ENCODE measurements at regions not wholly inside any gene's neighbourhood (a gene's known extent, or its start where the extent isn't known, plus 50 kb on each side); places are given as distances from the start of the nearest gene placed in this dataset.
"Not testable (repeated sequence)": the region's sequence is repeated elsewhere in the genome, so short reads cannot be mapped to it uniquely, and the experiment has no call there.

GRCh38 chr10:93226619-93227018, 152.9 kb downstream of the CYP26A1 start:
- Histone ChIP-seq H3K9me3 (no peaks in the 10 kb centered on the region), H3K27me3 (no peaks in the 10 kb centered on the region), H3K27ac (no peak overlapping the region), H3K4me3 (no peak overlapping the region), H3K36me3 (no peaks in the 10 kb centered on the region), H3K4me1 (peaks cover 0 to 4% of the 10 kb centered on the region in 2 donors)
- no peak for DNase-seq (ENCODE audit: low spot score)
- TF ChIP-seq CTCF (IDR thresholded peaks at IDR 0.05): no peak

- H3K4me1 ChIP-seq; H3K36me3 ChIP-seq; H3K27me3 ChIP-seq; H3K9me3 ChIP-seq; H3K27ac ChIP-seq; H3K4me3 ChIP-seq; DNase-seq (ENCODE audit: low spot score): not testable (repeated sequence)
These were observed 156.9 kb downstream of the CYP26A1 start for GRCh38 chr10:93230596-93230995.

- not testable (repeated sequence) for DNase-seq (ENCODE audit: low spot score); H3K27me3 ChIP-seq; H3K4me3 ChIP-seq; H3K36me3 ChIP-seq; H3K9me3 ChIP-seq; H3K27ac ChIP-seq
- peaks cover 0 to 12% of the 10 kb centered on the region in 2 donors for H3K4me1 ChIP-seq
These were observed 158.5 kb downstream of the CYP26A1 start for GRCh38 chr10:93232159-93232558.

GRCh38 chr10:93234940-93235339, 161.2 kb downstream of the CYP26A1 start:
- not testable (repeated sequence) for H3K36me3 ChIP-seq; DNase-seq (ENCODE audit: low spot score); H3K9me3 ChIP-seq; H3K27me3 ChIP-seq; H3K27ac ChIP-seq; H3K4me3 ChIP-seq
- peaks cover 0 to 12% of the 10 kb centered on the region in 2 donors for H3K4me1 ChIP-seq

- DNase-seq (ENCODE audit: low spot score): no peak
- Histone ChIP-seq H3K27me3 (no peaks in the 10 kb centered on the region), H3K27ac (peak overlapping the region in 1 of 2 donors; percentile 49), H3K36me3 (no peaks in the 10 kb centered on the region), H3K4me1 (peaks cover 0 to 12% of the 10 kb centered on the region in 2 donors), H3K9me3 (no peaks in the 10 kb centered on the region), H3K4me3 (no peak overlapping the region)
- no peak for TF ChIP-seq CTCF (IDR thresholded peaks at IDR 0.05)
These were observed 162.0 kb downstream of the CYP26A1 start for GRCh38 chr10:93235686-93236085.

GRCh38 chr10:93236393-93237040, 162.8 kb downstream of the CYP26A1 start:
- no peaks in the 10 kb centered on the region for H3K9me3 ChIP-seq
- no peak for DNase-seq (ENCODE audit: low spot score)
- TF ChIP-seq CTCF (IDR thresholded peaks at IDR 0.05): no peak
- H3K27ac ChIP-seq: peak overlapping the region in 1 of 2 donors; percentile 49
- H3K4me1 ChIP-seq: peaks cover 0 to 12% of the 10 kb centered on the region in 2 donors
- H3K4me3 ChIP-seq: no peak overlapping the region
- no peaks in the 10 kb centered on the region for H3K36me3 ChIP-seq
- no peaks in the 10 kb centered on the region for H3K27me3 ChIP-seq

- Histone ChIP-seq H3K4me3 (no peak overlapping the region), H3K27me3 (no peaks in the 10 kb centered on the region), H3K27ac (no peak overlapping the region), H3K9me3 (no peaks in the 10 kb centered on the region), H3K4me1 (no peaks in the 10 kb centered on the region), H3K36me3 (no peaks in the 10 kb centered on the region)
- DNase-seq (ENCODE audit: low spot score): no peak
- no peak for TF ChIP-seq CTCF (IDR thresholded peaks at IDR 0.05)
These were observed 171.5 kb downstream of the CYP26A1 start for GRCh38 chr10:93245147-93245546.
